HCT116 (cell line): ENCODE measurements at regions not wholly inside any gene's neighbourhood (a gene's known extent, or its start where the extent isn't known, plus 50 kb on each side); places are given as distances from the start of the nearest gene placed in this dataset.

Experiments
- ATF3 ChIP-seq: IDR thresholded peaks from 2 replicates; pipeline ENCODE4 v1.6.1; 2012
- CEBPB ChIP-seq: IDR thresholded peaks from 2 replicates; pipeline ENCODE4 v1.6.1; 2012; ENCODE audit warnings: low read depth
- CTCF ChIP-seq, 3 experiments: fragments of 200-600 bp in 1 of 3; sonication (generic) in 1 of 3; IDR thresholded peaks in 2 of 3; conservative IDR thresholded peaks in 1 of 3; 2 replicates each; pipeline ENCODE4 v1.5.1; 2012 to 2017; ENCODE audit warnings: low read depth in 2 of 3, low read length in 2 of 3, antibody characterized with exemption in 1 of 3, borderline replicate concordance in 1 of 3, control low read depth in 1 of 3, mild to moderate bottlenecking in 1 of 3, mixed read lengths in 1 of 3, mixed run types in 1 of 3, moderate library complexity in 1 of 3; ENCODE audit not compliant: insufficient read depth in 1 of 3
- EGR1 ChIP-seq: IDR thresholded peaks from 2 replicates; pipeline ENCODE4 v1.6.1; 2012; ENCODE audit warnings: low read depth
- EZH2 ChIP-seq: fragments of 200-600 bp; sonication (generic); IDR thresholded peaks from 2 replicates; pipeline ENCODE4 v1.6.1; 2017; ENCODE audit warnings: antibody characterized with exemption, mixed run types
- MAX ChIP-seq: IDR thresholded peaks from 2 replicates; pipeline ENCODE4 v1.6.1; 2012
- POLR2A ChIP-seq: IDR thresholded peaks from 2 replicates; pipeline ENCODE4 v1.7.0; 2011; ENCODE audit warnings: borderline replicate concordance; ENCODE audit not compliant: insufficient read depth, insufficient read length; ENCODE audit errors: extremely low read depth
- POLR2AphosphoS5 ChIP-seq: IDR thresholded peaks from 2 replicates; pipeline ENCODE4 v1.6.1; 2011; ENCODE audit warnings: mild to moderate bottlenecking, low read depth, low read length, moderate library complexity
- REST ChIP-seq: IDR thresholded peaks from 2 replicates; pipeline ENCODE4 v1.6.1; 2012; ENCODE audit warnings: low read depth
- SP1 ChIP-seq: IDR thresholded peaks from 2 replicates; pipeline ENCODE4 v1.6.1; 2012; ENCODE audit warnings: low read depth
- YY1 ChIP-seq: IDR thresholded peaks from 2 replicates; pipeline ENCODE4 v1.6.1; 2011; ENCODE audit warnings: low read length, low read depth, moderate library complexity, mild to moderate bottlenecking; ENCODE audit not compliant: insufficient replicate concordance; ENCODE audit errors: extremely low read depth
- ZBTB33 ChIP-seq: IDR thresholded peaks from 2 replicates; pipeline ENCODE4 v1.6.1; 2011; ENCODE audit warnings: mild to moderate bottlenecking, low read length, moderate library complexity; ENCODE audit not compliant: insufficient replicate concordance; ENCODE audit errors: extremely low read depth
- ZNF274 ChIP-seq: fragments of 200-500 bp; sonication (Bioruptor generic); IDR thresholded peaks from 2 replicates; pipeline ENCODE4 v1.6.1; 2014; ENCODE audit warnings: mild to moderate bottlenecking, low read depth, low read length, inconsistent platforms

GRCh38 chr3:18838758-18839157 lies 309.6 kb upstream of the KCNH8 start:
- TF ChIP-seq POLR2AphosphoS5 (no peak), ZBTB33 (no peak), CTCF (IDR thresholded peaks at IDR 0.05 in 2 of 3, conservative IDR thresholded peaks at IDR 0.05 in 1 of 3; ENCODE audit: borderline replicate concordance in 1 of 3, insufficient read depth in 1 of 3, low read depth in 2 of 3, low read length in 2 of 3) (no peak), POLR2A (no peak), SP1 (no peak), MAX (no peak), ZNF274 (no peak), ATF3 (no peak), EGR1 (no peak), EZH2 (no peak), YY1 (no peak), REST (no peak), CEBPB (no peak)
